Activated CD8-positive, alpha-beta T cell treated with anti-CD3 and anti-CD28 coated beads, Interleukin-2, amount 10 ng/mL, durations not matched to agents 7 days and 5 days (primary cell): ENCODE measurements at regions not wholly inside any gene's neighbourhood (a gene's known extent, or its start where the extent isn't known, plus 50 kb on each side); places are given as distances from the start of the nearest gene placed in this dataset.
A peak's percentile ranks its signal among the peaks of the same experiment; 100 is the strongest.

Experiments
- ATAC-seq: fragments of 150-1000 bp; cut with Tn5 transposase; one replicate; pipeline ENCODE4 v1.10.0; 2021; ENCODE audit warnings: moderate library complexity
- CTCF ChIA-PET: fragments of 350-600 bp; sonication (Branson Sonifier 250); formaldehyde crosslinking; loops from one replicate; lab custom pipeline; 2021; ENCODE audit warnings: antibody characterized with exemption; lab: Charles Lee
- POLR2A ChIA-PET: fragments of 350-600 bp; sonication (Branson Sonifier 250); formaldehyde crosslinking; loops from one replicate; lab custom pipeline; 2021; ENCODE audit warnings: antibody characterized with exemption; lab: Charles Lee
- DNase-seq: peaks from one replicate; pipeline ENCODE4 v3.0.0-alpha.2; 2020
- H3K27ac Mint-ChIP-seq: one replicate; pipeline ENCODE4 v1.8.0; 2021; ENCODE audit warnings: mild to moderate bottlenecking, mixed read lengths
- H3K27me3 Mint-ChIP-seq: one replicate; pipeline ENCODE4 v1.8.0; 2021; ENCODE audit warnings: low read depth, mixed read lengths
- H3K36me3 Mint-ChIP-seq: one replicate; pipeline ENCODE4 v1.8.0; 2021; ENCODE audit warnings: low read depth, mixed read lengths
- H3K4me1 Mint-ChIP-seq: one replicate; pipeline ENCODE4 v1.8.0; 2021; ENCODE audit warnings: low read depth, mixed read lengths
- H3K4me3 Mint-ChIP-seq: one replicate; pipeline ENCODE4 v1.8.0; 2021; ENCODE audit warnings: mild to moderate bottlenecking, mixed read lengths
- H3K9me3 Mint-ChIP-seq: one replicate; pipeline ENCODE4 v1.8.0; 2022; ENCODE audit warnings: mixed read lengths; ENCODE audit not compliant: insufficient read depth

DNA sequence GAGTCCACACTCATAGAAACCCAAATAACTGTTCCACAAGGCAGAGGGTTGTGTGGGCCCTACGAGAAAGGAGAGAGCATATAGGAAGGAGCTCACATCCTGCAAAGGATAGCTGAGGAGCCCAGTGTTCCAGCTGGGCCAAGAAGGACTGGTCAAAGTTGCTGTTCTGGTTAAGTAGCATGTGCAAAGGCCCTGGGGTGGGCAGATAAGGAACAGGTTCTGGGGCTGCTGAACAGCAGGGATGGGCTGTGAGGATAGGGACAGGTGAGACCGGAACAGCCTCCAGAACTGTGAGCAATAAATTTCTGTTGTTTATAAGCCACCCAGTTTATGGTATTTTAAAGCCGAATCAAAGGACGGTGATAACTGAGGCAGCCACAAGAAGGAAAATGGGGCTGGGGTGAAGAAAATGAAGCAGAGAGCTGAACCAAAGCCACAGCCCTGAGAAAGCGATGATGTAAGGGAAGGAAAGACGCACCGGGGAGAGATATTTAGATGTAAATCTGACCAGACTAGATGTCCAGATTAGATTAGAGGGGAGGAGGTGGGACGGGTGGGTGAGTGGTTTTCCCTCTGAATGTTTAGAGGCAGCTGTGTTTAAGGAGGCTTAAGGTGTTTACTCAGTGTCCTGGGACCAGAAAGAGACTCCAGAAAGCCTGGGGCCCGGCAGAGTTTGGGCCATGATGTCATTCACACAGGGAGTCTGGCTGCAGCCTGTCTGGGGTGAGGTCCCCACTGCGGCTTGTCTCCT, 180.8 kb upstream of the BCOR start:
- CTCF ChIA-PET: no interaction called here
- H3K27me3 Mint-ChIP-seq: no peaks in the 10 kb centered on the region
- DNase-seq: peak; percentile 64
- no peak overlapping the region for H3K4me3 Mint-ChIP-seq
- peak; percentile 73 for ATAC-seq
- peaks cover 38% of the 10 kb centered on the region for H3K4me1 Mint-ChIP-seq
- POLR2A ChIA-PET: interaction anchor here (1.2 kb wide), 1 partner anchor 102 kb away, joined by 3 read pairs; no protein-coding TSS in a partner anchor
- no peaks in the 10 kb centered on the region for H3K9me3 Mint-ChIP-seq
- H3K36me3 Mint-ChIP-seq: no peaks in the 10 kb centered on the region
- peak overlapping the region; percentile 68 for H3K27ac Mint-ChIP-seq

DNA sequence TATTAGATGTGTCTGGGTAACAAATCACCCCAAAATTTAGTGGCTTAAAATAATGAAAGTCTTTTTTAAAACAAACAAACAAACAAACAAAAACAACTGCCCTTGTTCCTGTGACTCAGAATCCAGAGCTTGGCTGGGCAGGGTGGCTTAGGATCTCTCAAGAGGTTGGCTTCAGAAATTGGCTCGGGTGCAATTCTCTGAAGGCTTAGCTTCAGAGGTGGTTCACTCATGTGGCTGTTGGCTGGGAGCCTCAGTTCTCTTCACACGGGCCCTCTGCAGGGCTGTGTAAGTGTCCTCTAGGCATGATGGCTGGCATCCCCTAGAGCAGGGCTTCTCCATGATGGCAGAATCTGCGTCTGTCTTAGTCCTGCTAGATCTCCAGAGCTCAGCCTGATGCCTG, 179.9 kb upstream of the BCOR start:
- H3K4me3 Mint-ChIP-seq: no peak overlapping the region
- H3K9me3 Mint-ChIP-seq: no peaks in the 10 kb centered on the region
- no peak for ATAC-seq
- H3K4me1 Mint-ChIP-seq: peaks cover 46% of the 10 kb centered on the region
- no peaks in the 10 kb centered on the region for H3K36me3 Mint-ChIP-seq
- no peak for DNase-seq
- no peaks in the 10 kb centered on the region for H3K27me3 Mint-ChIP-seq
- no peak overlapping the region for H3K27ac Mint-ChIP-seq
- ChIA-PET CTCF (no interaction called here), POLR2A (interaction anchor here (1.2 kb wide), 1 partner anchor 101 kb away, joined by 3 read pairs; no protein-coding TSS in a partner anchor)

DNA sequence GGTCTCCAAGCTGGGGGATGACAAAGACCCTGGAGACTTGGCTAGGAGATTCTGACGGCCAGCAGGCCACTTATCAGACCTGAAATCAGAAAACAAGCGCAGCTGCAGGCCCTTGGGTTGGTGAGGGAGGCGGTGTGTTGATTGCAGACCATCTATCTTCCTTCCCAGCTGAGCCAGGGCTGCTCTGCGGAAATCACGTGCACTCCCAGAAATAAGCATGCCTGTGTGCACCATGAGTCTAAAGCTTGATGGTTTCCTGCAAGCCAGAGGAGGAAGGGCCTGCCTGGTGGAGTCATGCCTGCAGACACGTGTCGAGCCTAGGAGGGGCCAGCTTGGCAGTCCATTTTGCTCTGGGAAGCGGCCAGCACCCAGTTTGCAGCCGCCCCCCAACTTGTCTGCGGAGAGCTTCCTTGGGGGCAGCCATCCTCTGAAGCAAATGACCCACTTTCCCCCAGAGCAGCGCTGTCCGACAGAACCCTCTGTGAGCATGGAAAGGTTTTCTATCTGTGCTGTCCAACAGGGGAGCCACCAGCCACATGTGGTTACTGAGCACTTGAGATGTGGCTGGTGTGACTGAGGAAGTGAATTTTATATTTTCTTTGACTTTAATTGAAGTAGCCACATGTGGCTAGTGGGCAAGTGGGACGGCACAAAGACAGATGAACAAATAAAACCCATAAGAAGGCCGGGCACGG, 175.7 kb upstream of the BCOR start:
- CTCF ChIA-PET: no interaction called here
- peaks cover 15% of the 10 kb centered on the region for H3K4me1 Mint-ChIP-seq

DNA sequence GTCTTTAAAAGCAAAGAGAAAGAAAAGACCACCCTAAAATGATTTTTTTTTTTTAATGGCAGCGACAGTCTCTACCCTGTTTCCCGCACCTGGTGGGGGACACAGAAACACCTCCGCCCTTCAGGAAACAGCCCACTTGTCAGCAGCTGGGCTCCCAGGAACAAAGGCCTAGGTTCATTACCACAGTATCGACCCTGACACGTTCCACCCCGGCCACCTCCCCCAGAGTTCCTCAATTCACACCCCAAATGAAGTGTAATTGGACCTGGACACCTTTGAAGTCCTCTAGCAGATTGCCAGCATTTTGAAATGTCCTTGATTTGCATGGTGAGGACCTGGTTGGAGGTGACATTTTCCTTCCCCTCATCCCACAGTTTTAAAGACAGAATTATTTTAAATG, 175.0 kb upstream of the BCOR start:
- peaks cover 9% of the 10 kb centered on the region for H3K4me1 Mint-ChIP-seq
- no peaks in the 10 kb centered on the region for H3K27me3 Mint-ChIP-seq
- H3K27ac Mint-ChIP-seq: no peak overlapping the region
- H3K4me3 Mint-ChIP-seq: no peak overlapping the region
- no peak for ATAC-seq
- H3K36me3 Mint-ChIP-seq: no peaks in the 10 kb centered on the region
- no peaks in the 10 kb centered on the region for H3K9me3 Mint-ChIP-seq
- ChIA-PET CTCF (no interaction called here), POLR2A (no interaction called here)
- no peak for DNase-seq

More for the DNA sequence above, 175.7 kb upstream of the BCOR start:
- Mint-ChIP-seq H3K9me3 (no peaks in the 10 kb centered on the region), H3K36me3 (no peaks in the 10 kb centered on the region), H3K27me3 (no peaks in the 10 kb centered on the region), H3K27ac (no peak overlapping the region), H3K4me3 (no peak overlapping the region)
- no peak for DNase-seq
- POLR2A ChIA-PET: no interaction called here
- no peak for ATAC-seq

- no peaks in the 10 kb centered on the region for H3K9me3 Mint-ChIP-seq
- ATAC-seq: no peak
- no peak overlapping the region for H3K4me3 Mint-ChIP-seq
- ChIA-PET POLR2A (no interaction called here), CTCF (no interaction called here)
- DNase-seq: no peak
- no peaks in the 10 kb centered on the region for H3K27me3 Mint-ChIP-seq
- H3K4me1 Mint-ChIP-seq: peaks cover 9% of the 10 kb centered on the region
- no peaks in the 10 kb centered on the region for H3K36me3 Mint-ChIP-seq
- no peak overlapping the region for H3K27ac Mint-ChIP-seq
Observed at GRCh38 chrX:40272141-40272540, 174.4 kb upstream of the BCOR start.

GRCh38 chrX:40268188-40268520, 170.4 kb upstream of the BCOR start:
- ATAC-seq: no peak

GRCh38 chrX:40267334-40268187, 169.8 kb upstream of the BCOR start:
- H3K9me3 Mint-ChIP-seq: no peaks in the 10 kb centered on the region
- H3K27me3 Mint-ChIP-seq: no peaks in the 10 kb centered on the region

More at GRCh38 chrX:40268188-40268520, 170.4 kb upstream of the BCOR start:
- Mint-ChIP-seq H3K27me3 (no peaks in the 10 kb centered on the region), H3K4me1 (peaks cover 23% of the 10 kb centered on the region), H3K27ac (no peak overlapping the region), H3K4me3 (no peak overlapping the region), H3K9me3 (no peaks in the 10 kb centered on the region), H3K36me3 (no peaks in the 10 kb centered on the region)
- DNase-seq: no peak
- POLR2A ChIA-PET: no interaction called here
- CTCF ChIA-PET: no interaction called here

DNA sequence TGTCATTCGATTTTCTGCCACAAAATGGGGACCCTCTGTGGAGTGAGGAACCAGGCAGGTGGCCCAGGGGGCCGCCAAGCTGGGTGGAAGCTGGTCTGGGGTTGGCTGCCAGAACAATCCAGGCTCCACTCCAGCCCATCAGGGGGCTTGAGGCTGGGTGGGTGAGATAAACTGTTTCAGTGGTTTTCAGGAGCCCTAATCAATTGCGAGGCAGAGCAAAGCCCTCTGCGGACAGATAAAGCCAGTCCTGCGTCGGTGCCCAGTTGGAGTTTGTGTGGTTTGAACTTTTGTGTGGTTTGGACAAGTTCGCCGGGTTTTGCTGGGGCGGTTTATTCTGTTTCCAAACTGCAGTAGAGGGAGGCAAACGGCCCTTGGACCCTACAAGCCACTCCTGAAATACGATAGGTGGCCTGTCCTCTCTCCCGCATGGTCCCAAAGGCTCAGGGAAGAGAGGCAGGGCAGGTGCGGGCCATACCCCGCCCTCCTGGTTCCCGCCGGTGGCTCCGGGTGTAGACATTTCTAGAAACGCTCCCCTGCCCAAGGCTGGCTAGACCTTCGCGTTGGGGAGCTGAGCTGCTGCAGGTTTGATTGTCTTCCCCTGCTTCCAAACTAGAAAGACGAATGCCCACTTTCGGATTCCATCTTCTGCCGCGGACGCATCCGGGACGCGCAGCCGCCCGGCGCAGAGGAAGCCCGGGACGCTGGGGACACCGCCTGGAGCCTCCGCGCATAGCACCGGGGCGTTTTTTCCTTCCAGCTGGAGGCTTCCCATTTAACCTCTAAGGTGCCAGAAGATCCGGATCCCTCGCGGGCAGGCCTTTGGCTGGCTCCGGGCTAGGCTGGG, 169.0 kb upstream of the BCOR start:
- DNase-seq (peak; percentile 59), ATAC-seq (peak; percentile 84)
- Mint-ChIP-seq H3K4me1 (peaks cover 17% of the 10 kb centered on the region), H3K27me3 (no peaks in the 10 kb centered on the region), H3K4me3 (peak overlapping the region; percentile 74), H3K36me3 (no peaks in the 10 kb centered on the region), H3K9me3 (no peaks in the 10 kb centered on the region), H3K27ac (peak overlapping the region; percentile 57)
- ChIA-PET POLR2A (interaction anchor here (1.2 kb wide), 1 partner anchor 168 kb away, joined by 4 read pairs; no protein-coding TSS in a partner anchor), CTCF (interaction anchor here (0.9 to 1.7 kb wide), 3 partner anchors 90 to 169 kb away, joined by 3 to 4 read pairs (median 3); partner anchors contain the start of gene BCOR)

More at GRCh38 chrX:40267334-40268187, 169.8 kb upstream of the BCOR start:
- ChIA-PET POLR2A (interaction anchor here (1.2 kb wide), 1 partner anchor 169 kb away, joined by 4 read pairs; no protein-coding TSS in a partner anchor), CTCF (interaction anchor here (0.9 to 1.7 kb wide), 3 partner anchors 91 to 170 kb away, joined by 3 to 4 read pairs (median 3); partner anchors contain the start of gene BCOR)
- DNase-seq (no peak), ATAC-seq (peak; percentile 22)
- H3K4me1 Mint-ChIP-seq: peaks cover 17% of the 10 kb centered on the region
- no peak overlapping the region for H3K27ac Mint-ChIP-seq
- no peaks in the 10 kb centered on the region for H3K36me3 Mint-ChIP-seq
- peak overlapping the region; percentile 74 for H3K4me3 Mint-ChIP-seq

DNA sequence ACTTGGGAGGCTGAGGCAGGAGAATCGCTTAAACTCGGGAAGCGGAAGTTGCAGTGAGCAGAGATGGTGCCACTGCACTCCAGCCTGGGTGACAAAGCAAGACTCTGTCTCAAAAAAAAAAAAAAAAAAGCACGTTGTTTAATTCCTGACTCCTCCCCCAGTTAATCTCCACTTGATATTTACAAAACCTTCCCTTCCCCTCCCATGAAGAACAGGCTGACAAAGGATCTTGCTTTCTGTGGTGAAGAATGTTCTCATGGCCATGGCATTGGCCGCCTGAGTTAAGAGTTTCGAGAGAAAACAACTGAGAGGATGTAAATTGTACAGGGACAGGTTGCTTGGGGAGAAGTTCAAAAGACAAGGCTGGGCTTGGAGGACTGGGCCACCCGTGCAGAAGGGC, 168.2 kb upstream of the BCOR start:
- peak overlapping the region; percentile 39 for H3K27ac Mint-ChIP-seq
- ATAC-seq (no peak), DNase-seq (no peak)
- no peaks in the 10 kb centered on the region for H3K36me3 Mint-ChIP-seq
- H3K27me3 Mint-ChIP-seq: no peaks in the 10 kb centered on the region
- peak overlapping the region; percentile 74 for H3K4me3 Mint-ChIP-seq
- peaks cover 18% of the 10 kb centered on the region for H3K4me1 Mint-ChIP-seq
- no peaks in the 10 kb centered on the region for H3K9me3 Mint-ChIP-seq
- ChIA-PET CTCF (interaction anchor here (1.7 kb wide), 1 partner anchor 89 kb away, joined by 4 read pairs; no protein-coding TSS in a partner anchor), POLR2A (no interaction called here)

- no peaks in the 10 kb centered on the region for H3K36me3 Mint-ChIP-seq
- no peak overlapping the region for H3K4me3 Mint-ChIP-seq
- peaks cover 26% of the 10 kb centered on the region for H3K4me1 Mint-ChIP-seq
- no peaks in the 10 kb centered on the region for H3K9me3 Mint-ChIP-seq
- H3K27ac Mint-ChIP-seq: no peak overlapping the region
- ATAC-seq (no peak), DNase-seq (no peak)
- ChIA-PET POLR2A (interaction anchor here (0.6 kb wide), 1 partner anchor 92 kb away, joined by 3 read pairs; no protein-coding TSS in a partner anchor), CTCF (no interaction called here)
- no peaks in the 10 kb centered on the region for H3K27me3 Mint-ChIP-seq
Observed at GRCh38 chrX:40263014-40263560, 165.3 kb upstream of the BCOR start.
